ENCODE measurements at regions not wholly inside any gene's neighbourhood (a gene's known extent, or its start where the extent isn't known, plus 50 kb on each side); places are given as distances from the start of the nearest gene placed in this dataset.
"Not testable (repeated sequence)": the region's sequence is repeated elsewhere in the genome, so short reads cannot be mapped to it uniquely, and the experiment has no call there.

- CTCF ChIA-PET: no interaction called here
- DNase-seq: peak in 1 of 9 donors; percentile 2
Observed at GRCh38 chr14:77991128-77991772, 178.9 kb upstream of the NRXN3 start.

GRCh38 chr14:78005325-78005724 lies 164.8 kb upstream of the NRXN3 start:
- peak in 1 of 9 donors; percentile 25 for DNase-seq
- CTCF ChIA-PET: no interaction called here
- Mint-ChIP-seq H3K4me1 (peaks cover 0 to 17% (median 0%) of the 10 kb centered on the region in 7 donors), H3K4me3 (no peak overlapping the region), H3K9me3 (peaks cover 11 to 72% (median 28%) of the 10 kb centered on the region in 11 donors), H3K27ac (peak overlapping the region in 1 of 9 donors; percentile 39), H3K27me3 (peaks cover 13 to 32% (median 17%) of the 10 kb centered on the region in 5 donors), H3K36me3 (peaks cover 0 to 23% (median 3%) of the 10 kb centered on the region in 5 donors)
- intact Hi-C loops (cut with micrococcal nuclease): loop anchor here in 1 of 2 donors (1.0 kb wide), 1 partner anchor 39 kb away; no protein-coding TSS in a partner anchor
- POLR2A ChIA-PET: no interaction called here
- Histone ChIP-seq H3K9me3 (ENCODE audit: control insufficient read depth in 2 of 3, low read length in 3 of 3) (no peaks in the 10 kb centered on the region), H3K36me3 (ENCODE audit: control insufficient read depth in 2 of 3, insufficient read depth in 3 of 3, low read length in 3 of 3) (no peaks in the 10 kb centered on the region), H3K27me3 (ENCODE audit: control insufficient read depth in 2 of 2, insufficient read depth in 2 of 2, low read length in 2 of 2) (no peaks in the 10 kb centered on the region), H3K27ac (ENCODE audit: low read depth, low read length) (no peak overlapping the region), H3K4me1 (ENCODE audit: control insufficient read depth in 2 of 2, insufficient read depth in 2 of 2, low read length in 2 of 2) (no peaks in the 10 kb centered on the region), H3K4me3 (ENCODE audit: low read length) (no peak overlapping the region)
- ATAC-seq: peak; percentile 60

More at GRCh38 chr14:77991128-77991772, 178.9 kb upstream of the NRXN3 start:
- no peak overlapping the region for H3K27ac ChIP-seq (ENCODE audit: low read depth, low read length)
- no peak overlapping the region for H3K4me3 ChIP-seq (ENCODE audit: low read length)
- H3K36me3 ChIP-seq (ENCODE audit: control insufficient read depth in 2 of 3, insufficient read depth in 3 of 3, low read length in 3 of 3): no peaks in the 10 kb centered on the region
- no peak for ATAC-seq
- intact Hi-C loops (cut with micrococcal nuclease): loop anchor here in 1 of 2 donors (1.0 kb wide), 1 partner anchor 129 kb away; no protein-coding TSS in a partner anchor
- peaks cover 0 to 6% (median 0%) of the 10 kb centered on the region in 11 donors for H3K9me3 Mint-ChIP-seq
- H3K27me3 Mint-ChIP-seq: peaks cover 0 to 11% (median 8%) of the 10 kb centered on the region in 5 donors
- no peak overlapping the region for H3K27ac Mint-ChIP-seq
- H3K27me3 ChIP-seq (ENCODE audit: control insufficient read depth in 2 of 2, insufficient read depth in 2 of 2, low read length in 2 of 2): no peaks in the 10 kb centered on the region
- H3K36me3 Mint-ChIP-seq: no peaks in the 10 kb centered on the region
- no peaks in the 10 kb centered on the region for H3K4me1 ChIP-seq (ENCODE audit: control insufficient read depth in 2 of 2, insufficient read depth in 2 of 2, low read length in 2 of 2)
- H3K9me3 ChIP-seq (ENCODE audit: control insufficient read depth in 2 of 3, low read length in 3 of 3): no peaks in the 10 kb centered on the region
- H3K4me1 Mint-ChIP-seq: no peaks in the 10 kb centered on the region
- H3K4me3 Mint-ChIP-seq: no peak overlapping the region
- POLR2A ChIA-PET: no interaction called here

GRCh38 chr14:78007160-78007559 lies 163.0 kb upstream of the NRXN3 start:
- POLR2A ChIA-PET: no interaction called here
- ATAC-seq (no peak), DNase-seq (no peak)
- Histone ChIP-seq H3K9me3 (ENCODE audit: control insufficient read depth in 2 of 3, low read length in 3 of 3) (no peaks in the 10 kb centered on the region), H3K27ac (ENCODE audit: low read depth, low read length) (no peak overlapping the region), H3K36me3 (ENCODE audit: control insufficient read depth in 2 of 3, insufficient read depth in 3 of 3, low read length in 3 of 3) (no peaks in the 10 kb centered on the region), H3K27me3 (ENCODE audit: control insufficient read depth in 2 of 2, insufficient read depth in 2 of 2, low read length in 2 of 2) (no peaks in the 10 kb centered on the region), H3K4me1 (ENCODE audit: control insufficient read depth in 2 of 2, insufficient read depth in 2 of 2, low read length in 2 of 2) (no peaks in the 10 kb centered on the region), H3K4me3 (ENCODE audit: low read length) (no peak overlapping the region)
- Mint-ChIP-seq H3K27me3 (peaks cover 13 to 31% (median 18%) of the 10 kb centered on the region in 5 donors), H3K4me3 (no peak overlapping the region), H3K9me3 (peaks cover 8 to 56% (median 17%) of the 10 kb centered on the region in 11 donors), H3K36me3 (peaks cover 0 to 23% (median 3%) of the 10 kb centered on the region in 5 donors), H3K27ac (no peak overlapping the region), H3K4me1 (peaks cover 0 to 17% (median 0%) of the 10 kb centered on the region in 7 donors)
- CTCF ChIA-PET: no interaction called here
- intact Hi-C loops (cut with micrococcal nuclease): no loop called here

DNA sequence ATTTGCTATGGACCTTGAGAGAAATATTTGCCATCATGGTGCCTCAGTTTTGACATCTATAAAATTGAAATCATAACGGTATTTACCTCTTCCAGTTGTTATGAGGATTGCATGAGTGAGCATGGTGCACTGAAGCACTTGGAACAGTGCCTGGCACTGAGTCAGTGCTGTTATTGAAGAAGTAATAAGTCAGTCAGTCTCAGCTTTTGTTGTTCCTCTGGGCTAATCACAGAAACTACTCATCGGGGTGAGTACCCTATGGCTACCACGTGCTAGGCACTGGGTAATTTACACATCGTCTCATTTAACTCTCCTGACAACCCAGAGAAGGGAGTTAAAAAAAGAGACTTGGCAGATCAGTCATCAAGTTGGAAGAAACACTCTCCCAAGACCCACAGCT lies 159.5 kb upstream of the NRXN3 start:
- ATAC-seq (no peak), DNase-seq (no peak)
- Mint-ChIP-seq H3K36me3 (peaks cover 0 to 7% (median 0%) of the 10 kb centered on the region in 5 donors), H3K27me3 (peaks cover 15 to 31% (median 21%) of the 10 kb centered on the region in 5 donors), H3K4me1 (peaks cover 0 to 8% (median 0%) of the 10 kb centered on the region in 7 donors), H3K27ac (no peak overlapping the region), H3K4me3 (no peak overlapping the region), H3K9me3 (peaks cover 1 to 20% (median 4%) of the 10 kb centered on the region in 11 donors)
- ChIA-PET POLR2A (no interaction called here), CTCF (no interaction called here)
- Histone ChIP-seq H3K4me1 (ENCODE audit: control insufficient read depth in 2 of 2, insufficient read depth in 2 of 2, low read length in 2 of 2) (no peaks in the 10 kb centered on the region), H3K4me3 (ENCODE audit: low read length) (no peak overlapping the region), H3K27me3 (ENCODE audit: control insufficient read depth in 2 of 2, insufficient read depth in 2 of 2, low read length in 2 of 2) (no peaks in the 10 kb centered on the region), H3K9me3 (ENCODE audit: control insufficient read depth in 2 of 3, low read length in 3 of 3) (no peaks in the 10 kb centered on the region), H3K36me3 (ENCODE audit: control insufficient read depth in 2 of 3, insufficient read depth in 3 of 3, low read length in 3 of 3) (no peaks in the 10 kb centered on the region), H3K27ac (ENCODE audit: low read depth, low read length) (no peak overlapping the region)
- intact Hi-C loops (cut with micrococcal nuclease): no loop called here

- DNase-seq; H3K27ac Mint-ChIP-seq; H3K4me3 Mint-ChIP-seq; H3K4me1 Mint-ChIP-seq; intact Hi-C loops (cut with micrococcal nuclease); CTCF ChIA-PET; ATAC-seq; H3K4me1 ChIP-seq (ENCODE audit: control insufficient read depth in 2 of 2, insufficient read depth in 2 of 2, low read length in 2 of 2); H3K36me3 Mint-ChIP-seq; H3K9me3 ChIP-seq (ENCODE audit: control insufficient read depth in 2 of 3, low read length in 3 of 3); H3K4me3 ChIP-seq (ENCODE audit: low read length); POLR2A ChIA-PET; H3K27ac ChIP-seq (ENCODE audit: low read depth, low read length); H3K27me3 ChIP-seq (ENCODE audit: control insufficient read depth in 2 of 2, insufficient read depth in 2 of 2, low read length in 2 of 2); H3K36me3 ChIP-seq (ENCODE audit: control insufficient read depth in 2 of 3, insufficient read depth in 3 of 3, low read length in 3 of 3): not testable (repeated sequence)
- H3K27me3 Mint-ChIP-seq: peaks cover 17 to 34% (median 19%) of the 10 kb centered on the region in 5 donors
- H3K9me3 Mint-ChIP-seq: peaks cover 0 to 11% (median 0%) of the 10 kb centered on the region in 11 donors
Observed at GRCh38 chr14:78013911-78014310, 156.3 kb upstream of the NRXN3 start.

DNA sequence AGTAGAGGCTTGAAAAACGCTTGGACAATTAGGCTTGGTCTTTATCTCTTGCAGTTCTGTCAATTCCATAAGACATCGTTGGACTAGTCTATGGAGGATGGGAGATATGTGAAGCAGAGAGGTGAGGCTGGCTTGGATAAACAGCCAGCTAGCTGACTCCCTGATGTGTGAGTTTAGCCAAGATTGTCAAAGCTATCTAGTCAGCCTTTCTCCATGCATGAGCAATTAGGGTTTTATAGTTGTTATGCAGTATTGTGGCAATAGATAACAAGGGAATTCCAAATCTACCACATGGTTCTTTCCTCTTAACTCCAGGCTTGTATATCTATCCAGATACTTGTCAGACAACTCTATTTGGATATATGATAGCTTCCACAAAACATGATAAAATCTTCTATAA lies 153.6 kb upstream of the NRXN3 start:
- H3K4me3 Mint-ChIP-seq: no peak overlapping the region
- Histone ChIP-seq H3K27me3 (ENCODE audit: control insufficient read depth in 2 of 2, insufficient read depth in 2 of 2, low read length in 2 of 2) (no peaks in the 10 kb centered on the region), H3K27ac (ENCODE audit: low read depth, low read length) (no peak overlapping the region), H3K4me3 (ENCODE audit: low read length) (no peak overlapping the region), H3K4me1 (ENCODE audit: control insufficient read depth in 2 of 2, insufficient read depth in 2 of 2, low read length in 2 of 2) (no peaks in the 10 kb centered on the region), H3K9me3 (ENCODE audit: control insufficient read depth in 2 of 3, low read length in 3 of 3) (no peaks in the 10 kb centered on the region), H3K36me3 (ENCODE audit: control insufficient read depth in 2 of 3, insufficient read depth in 3 of 3, low read length in 3 of 3) (no peaks in the 10 kb centered on the region)
- peaks cover 14 to 35% (median 21%) of the 10 kb centered on the region in 5 donors for H3K27me3 Mint-ChIP-seq
- DNase-seq (no peak), ATAC-seq (no peak)
- peaks cover 0 to 11% (median 1%) of the 10 kb centered on the region in 11 donors for H3K9me3 Mint-ChIP-seq
- no peaks in the 10 kb centered on the region for H3K36me3 Mint-ChIP-seq
- CTCF ChIA-PET: no interaction called here
- POLR2A ChIA-PET: no interaction called here
- intact Hi-C loops (cut with micrococcal nuclease): no loop called here
- H3K27ac Mint-ChIP-seq: no peak overlapping the region
- no peaks in the 10 kb centered on the region for H3K4me1 Mint-ChIP-seq

GRCh38 chr14:78018283-78018682 lies 151.9 kb upstream of the NRXN3 start:
- no peaks in the 10 kb centered on the region for H3K36me3 ChIP-seq (ENCODE audit: control insufficient read depth in 2 of 3, insufficient read depth in 3 of 3, low read length in 3 of 3)
- no peak overlapping the region for H3K4me3 ChIP-seq (ENCODE audit: low read length)
- peaks cover 14 to 36% (median 16%) of the 10 kb centered on the region in 5 donors for H3K27me3 Mint-ChIP-seq
- peaks cover 0 to 11% (median 1%) of the 10 kb centered on the region in 11 donors for H3K9me3 Mint-ChIP-seq
- H3K9me3 ChIP-seq (ENCODE audit: control insufficient read depth in 2 of 3, low read length in 3 of 3): no peaks in the 10 kb centered on the region
- ChIA-PET POLR2A (no interaction called here), CTCF (no interaction called here)
- no peak overlapping the region for H3K4me3 Mint-ChIP-seq
- no peaks in the 10 kb centered on the region for H3K27me3 ChIP-seq (ENCODE audit: control insufficient read depth in 2 of 2, insufficient read depth in 2 of 2, low read length in 2 of 2)
- no peaks in the 10 kb centered on the region for H3K36me3 Mint-ChIP-seq
- DNase-seq (no peak), ATAC-seq (no peak)
- intact Hi-C loops (cut with micrococcal nuclease): no loop called here
- H3K27ac ChIP-seq (ENCODE audit: low read depth, low read length): no peak overlapping the region
- H3K4me1 Mint-ChIP-seq: peaks cover 0 to 3% (median 0%) of the 10 kb centered on the region in 7 donors
- no peaks in the 10 kb centered on the region for H3K4me1 ChIP-seq (ENCODE audit: control insufficient read depth in 2 of 2, insufficient read depth in 2 of 2, low read length in 2 of 2)
- H3K27ac Mint-ChIP-seq: no peak overlapping the region

Measured in naive thymus-derived CD4-positive, alpha-beta T cell (primary cell).